GM20431 (cell line): ENCODE measurements at regions not wholly inside any gene's neighbourhood (a gene's known extent, or its start where the extent isn't known, plus 50 kb on each side); places are given as distances from the start of the nearest gene placed in this dataset.
"Not testable (repeated sequence)": the region's sequence is repeated elsewhere in the genome, so short reads cannot be mapped to it uniquely, and the experiment has no call there.

ENCODE experiments used
- in situ Hi-C: fragments of 300-500 bp; cut with MseI, MboI; formaldehyde crosslinking; loops from one replicate; pipeline ENCODE4 v1.15.0; 2020; ENCODE audit warnings: low sequenced_read_pairs; ENCODE audit not compliant: unreplicated experiment

GRCh38 chr9:6160579-6160978 lies 55.0 kb upstream of the IL33 start:
- in situ Hi-C loops: no loop called here

- in situ Hi-C loops: no loop called here
Observed at GRCh38 chr9:6153425-6153824, 62.2 kb upstream of the IL33 start.

- in situ Hi-C loops: no loop called here
Observed at GRCh38 chr9:6152788-6153187, 62.8 kb upstream of the IL33 start.

- in situ Hi-C loops: no loop called here
Observed at GRCh38 chr9:6150483-6150882, 65.1 kb upstream of the IL33 start.

- in situ Hi-C loops: no loop called here
Observed at GRCh38 chr9:6149315-6149714, 66.3 kb upstream of the IL33 start.

- in situ Hi-C loops: no loop called here
Observed at GRCh38 chr9:6147846-6148245, 67.8 kb upstream of the IL33 start.

GRCh38 chr9:6144947-6145346 lies 70.7 kb upstream of the IL33 start:
- in situ Hi-C loops: no loop called here

- in situ Hi-C loops: no loop called here
Observed at GRCh38 chr9:6142799-6143454, 72.7 kb upstream of the IL33 start.

GRCh38 chr9:6135780-6136179 lies 79.8 kb upstream of the IL33 start:
- in situ Hi-C loops: not testable (repeated sequence)

GRCh38 chr9:6134661-6135180 lies 80.9 kb upstream of the IL33 start:
- in situ Hi-C loops: no loop called here

- in situ Hi-C loops: no loop called here
Observed at GRCh38 chr9:6133346-6134063, 82.1 kb upstream of the IL33 start.

GRCh38 chr9:6132650-6133049 lies 83.0 kb upstream of the IL33 start:
- in situ Hi-C loops: no loop called here

- in situ Hi-C loops: no loop called here
Observed at GRCh38 chr9:6128030-6128429, 87.6 kb upstream of the IL33 start.

GRCh38 chr9:6126377-6126776 lies 89.2 kb upstream of the IL33 start:
- in situ Hi-C loops: no loop called here

GRCh38 chr9:6123416-6123815 lies 92.2 kb upstream of the IL33 start:
- in situ Hi-C loops: no loop called here

GRCh38 chr9:6121707-6122106 lies 93.9 kb upstream of the IL33 start:
- in situ Hi-C loops: no loop called here

- in situ Hi-C loops: no loop called here
Observed at GRCh38 chr9:6114424-6114823, 99.0 kb upstream of the RANBP6 start.

- in situ Hi-C loops: no loop called here
Observed at GRCh38 chr9:6113819-6114218, 98.4 kb upstream of the RANBP6 start.

GRCh38 chr9:6113312-6113711 lies 97.9 kb upstream of the RANBP6 start:
- in situ Hi-C loops: no loop called here

- in situ Hi-C loops: no loop called here
Observed at GRCh38 chr9:6109986-6110385, 94.6 kb upstream of the RANBP6 start.

GRCh38 chr9:6109571-6109970 lies 94.1 kb upstream of the RANBP6 start:
- in situ Hi-C loops: no loop called here
